GM19099 (cell line): ENCODE measurements at regions not wholly inside any gene's neighbourhood (a gene's known extent, or its start where the extent isn't known, plus 50 kb on each side); places are given as distances from the start of the nearest gene placed in this dataset.

Source experiments
- POLR2A ChIP-seq: IDR thresholded peaks from 3 replicates; pipeline ENCODE4 v1.6.1; 2011; ENCODE audit warnings: low read depth; ENCODE audit not compliant: insufficient read length; ENCODE audit errors: extremely low read depth

DNA sequence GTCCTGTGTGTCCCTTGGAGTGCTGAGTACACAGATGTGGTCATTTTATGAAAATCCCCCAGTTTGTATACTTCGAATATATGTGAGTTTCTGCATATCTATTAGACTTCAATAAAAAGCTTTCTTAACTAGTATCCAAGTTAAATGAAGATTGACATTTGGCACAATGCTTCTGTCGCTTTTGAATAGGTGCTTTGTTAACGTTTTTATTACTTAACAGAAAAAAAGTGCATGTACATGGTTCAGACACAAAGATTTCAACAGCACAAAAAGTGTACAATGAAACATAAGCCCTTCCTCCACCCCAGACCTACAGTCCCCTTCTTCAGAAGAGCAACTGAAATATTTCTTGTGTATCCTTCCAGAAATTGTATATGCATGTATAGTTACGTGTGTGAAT, 427.4 kb upstream of the PROK2 start:
- TF ChIP-seq POLR2A: no peak

DNA sequence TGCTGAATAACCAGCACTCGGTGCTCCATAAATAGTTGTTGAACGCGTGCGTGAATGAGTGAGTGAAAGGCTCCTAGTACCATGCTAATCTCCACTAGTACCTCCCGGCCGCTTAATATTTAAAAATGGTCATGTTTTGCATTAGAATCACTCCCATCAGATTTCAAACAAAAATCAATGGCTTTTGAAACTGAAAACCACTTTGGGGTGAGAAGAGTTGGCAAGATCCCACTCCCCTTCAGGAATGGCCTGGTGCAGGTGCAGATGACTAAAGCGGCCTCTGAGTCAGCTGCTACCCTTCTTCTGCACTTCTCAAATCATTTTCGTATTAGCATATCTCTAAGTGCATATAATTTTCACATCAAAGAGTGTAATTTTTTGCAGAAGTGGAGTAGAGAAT, 425.3 kb upstream of the PROK2 start:
- TF ChIP-seq POLR2A: no peak

DNA sequence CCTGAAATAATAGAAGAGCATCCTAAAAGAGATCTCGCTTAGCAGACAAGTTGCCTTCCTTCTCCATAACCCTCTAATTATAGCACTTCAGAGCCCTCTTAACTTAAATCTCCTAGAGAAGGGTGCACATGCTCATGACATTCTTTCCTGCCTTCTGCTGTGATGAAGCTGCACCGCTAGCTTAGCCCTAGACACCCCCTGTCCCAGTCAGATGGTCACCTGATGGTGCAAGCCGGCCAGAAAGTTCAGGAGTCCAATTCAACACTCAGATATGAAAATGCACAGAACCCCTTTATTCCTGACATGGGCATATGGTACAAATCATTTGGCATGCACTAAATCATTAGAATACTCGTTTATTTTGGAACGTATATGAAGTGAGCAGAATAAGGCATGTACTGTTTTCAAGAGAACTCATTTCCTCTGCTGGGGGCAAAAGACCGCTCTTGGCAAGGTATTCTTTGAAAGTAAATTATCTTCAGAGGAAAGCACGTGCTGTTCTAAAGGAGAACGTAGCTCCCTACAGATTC, 420.4 kb upstream of the PROK2 start:
- no peak for TF ChIP-seq POLR2A

DNA sequence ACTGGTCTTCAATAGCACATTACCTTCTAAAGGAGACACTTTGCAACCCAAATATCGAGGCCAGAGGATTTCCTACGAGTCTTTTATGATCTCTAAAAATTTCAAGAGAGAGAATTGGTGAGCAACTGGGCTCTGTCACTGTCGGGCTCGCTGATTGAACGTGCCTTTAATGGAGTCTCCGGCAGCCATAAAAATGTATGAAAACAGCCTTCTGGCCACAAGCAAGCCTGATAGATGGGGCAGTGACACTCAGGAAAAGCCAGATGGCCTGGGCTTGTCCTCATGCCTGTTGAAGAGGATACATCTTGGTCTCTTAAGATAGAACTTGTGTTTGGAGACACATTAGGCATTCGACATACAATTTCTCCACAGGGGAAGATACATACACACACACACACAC, 419.5 kb upstream of the PROK2 start:
- TF ChIP-seq POLR2A: no peak

DNA sequence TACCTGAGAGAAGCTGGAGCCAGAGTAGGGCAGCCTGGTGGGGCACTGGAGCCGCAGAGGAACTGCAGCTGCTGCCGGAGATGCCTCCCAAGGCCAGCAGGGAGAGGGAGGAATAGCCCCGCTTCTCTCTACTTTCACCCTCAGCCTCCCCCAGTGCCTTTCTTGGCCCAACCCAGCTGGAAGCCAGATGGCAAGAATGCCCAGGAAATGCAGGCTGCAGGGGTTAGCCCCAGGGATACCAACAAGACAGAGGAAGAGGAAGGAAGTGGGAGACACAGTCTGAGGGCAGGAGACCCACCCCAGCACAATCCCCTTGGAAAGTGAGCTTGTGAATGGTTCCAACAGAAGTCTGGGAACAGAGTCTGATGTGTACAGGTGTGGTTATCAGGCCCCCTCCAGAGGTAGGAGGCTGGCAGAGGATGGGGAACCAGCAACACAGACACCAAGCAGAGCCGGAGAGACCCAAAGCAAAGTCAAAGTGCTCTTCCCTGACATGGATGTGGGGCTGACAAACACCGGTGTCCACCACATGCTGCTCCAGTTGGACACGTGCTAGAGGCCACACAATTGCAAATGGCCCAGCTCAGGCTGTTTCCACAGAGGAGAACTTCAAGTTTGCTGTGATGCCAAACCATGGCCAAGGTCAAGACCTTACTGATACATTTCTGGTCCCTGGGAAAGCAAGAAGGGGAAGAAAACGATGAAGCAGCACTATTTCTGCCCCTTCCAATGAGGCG, 418.8 kb upstream of the PROK2 start:
- TF ChIP-seq POLR2A: no peak

DNA sequence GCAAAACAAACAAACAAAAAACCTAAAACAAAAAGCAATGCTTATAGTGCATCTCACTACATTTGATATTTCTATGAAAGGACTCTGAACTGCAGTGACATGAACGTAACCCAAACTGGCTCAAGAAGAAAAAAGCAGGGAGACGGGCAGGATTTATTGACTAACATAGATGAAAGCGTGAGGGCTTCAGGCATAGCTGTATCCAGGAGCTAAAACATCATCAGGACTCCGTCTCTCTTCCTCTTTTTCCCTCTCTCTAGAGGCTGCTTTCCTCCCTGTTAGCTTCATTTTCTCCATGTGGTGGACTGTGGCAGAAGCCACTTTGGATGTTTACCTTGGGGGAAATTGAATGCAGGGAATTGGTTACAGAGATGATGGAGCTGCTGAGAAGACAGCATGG, 418.2 kb upstream of the PROK2 start:
- TF ChIP-seq POLR2A: no peak

DNA sequence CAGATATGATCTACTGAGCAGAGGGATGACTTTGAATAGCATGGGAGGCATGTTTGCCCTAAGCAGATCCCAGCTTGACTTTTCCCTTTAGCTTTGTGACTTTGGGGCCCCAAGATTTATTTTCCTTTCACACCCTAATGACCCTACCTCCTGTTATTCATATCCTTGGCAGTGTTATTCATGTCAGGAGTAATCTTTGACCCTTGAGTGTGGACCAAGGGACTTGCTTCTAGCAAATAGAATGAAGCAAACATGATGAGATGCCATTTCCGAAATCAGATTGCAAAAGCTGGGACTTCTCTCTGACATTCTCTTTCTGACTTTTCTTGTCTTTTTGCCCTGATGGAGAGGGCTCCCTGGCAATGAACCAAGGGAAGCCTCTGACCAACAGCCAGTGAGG, 415.4 kb upstream of the PROK2 start:
- TF ChIP-seq POLR2A: no peak

DNA sequence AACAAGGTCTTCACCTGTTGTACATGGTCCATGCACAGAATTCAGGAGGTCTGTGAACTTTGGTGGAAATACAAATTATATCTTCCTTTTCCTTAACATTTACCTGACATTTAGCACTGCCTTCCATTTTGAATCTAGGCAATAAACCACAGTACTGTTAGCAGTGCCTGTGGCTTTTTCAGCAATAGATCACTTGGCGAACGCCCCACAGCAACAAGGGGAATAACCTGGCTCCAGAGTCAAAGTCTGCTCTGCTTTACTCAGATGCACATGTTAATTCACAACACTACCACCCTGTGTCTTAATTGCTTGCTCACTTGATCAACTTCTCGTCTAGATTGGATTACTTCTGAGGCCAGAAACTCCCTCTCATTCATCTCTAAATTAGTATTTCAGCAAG, 414.6 kb upstream of the PROK2 start:
- no peak for TF ChIP-seq POLR2A

DNA sequence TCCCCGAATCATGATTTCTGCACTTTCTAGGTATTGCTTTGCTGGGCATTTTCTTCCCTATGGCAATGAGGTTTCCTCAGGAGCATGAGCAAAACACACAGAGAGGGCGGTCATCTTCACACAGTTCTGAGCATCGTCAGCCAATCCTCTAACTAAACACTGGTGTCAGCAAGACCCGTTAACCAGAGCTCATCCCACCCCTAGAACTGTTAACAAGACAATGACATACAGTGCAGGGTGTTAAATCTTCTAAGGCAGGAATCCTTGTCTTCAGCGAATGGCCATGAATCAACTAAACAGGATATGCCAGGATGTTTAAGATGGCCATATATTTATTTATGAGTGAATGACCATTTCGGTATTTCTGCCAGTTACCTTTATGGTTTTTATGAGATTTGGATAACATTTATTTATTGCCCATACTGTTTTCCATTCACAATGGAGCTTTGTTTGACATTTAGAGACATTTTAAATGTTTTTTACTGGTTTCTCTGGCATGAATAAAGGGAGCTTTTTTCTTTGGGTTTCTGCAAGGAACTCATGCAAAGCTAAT, 411.5 kb upstream of the PROK2 start:
- TF ChIP-seq POLR2A: no peak

DNA sequence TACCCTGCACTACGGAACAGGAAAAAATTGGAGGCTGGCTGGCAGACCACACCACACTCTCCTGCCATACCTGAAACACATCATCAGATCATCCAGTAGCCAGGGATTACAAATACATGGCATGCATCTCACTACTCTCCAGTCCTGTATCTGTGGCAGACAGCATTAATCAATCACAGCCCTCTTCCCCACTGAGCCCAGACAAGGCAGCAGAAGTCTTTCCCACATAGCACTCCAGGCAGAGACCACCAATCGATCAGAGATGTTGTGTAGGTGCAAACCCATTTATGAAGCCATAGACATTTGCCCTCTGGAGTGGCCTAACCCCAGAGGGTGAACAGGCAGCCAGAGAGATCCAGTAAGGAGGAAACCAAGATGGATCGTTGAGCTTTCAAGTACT, 410.9 kb upstream of the PROK2 start:
- no peak for TF ChIP-seq POLR2A

DNA sequence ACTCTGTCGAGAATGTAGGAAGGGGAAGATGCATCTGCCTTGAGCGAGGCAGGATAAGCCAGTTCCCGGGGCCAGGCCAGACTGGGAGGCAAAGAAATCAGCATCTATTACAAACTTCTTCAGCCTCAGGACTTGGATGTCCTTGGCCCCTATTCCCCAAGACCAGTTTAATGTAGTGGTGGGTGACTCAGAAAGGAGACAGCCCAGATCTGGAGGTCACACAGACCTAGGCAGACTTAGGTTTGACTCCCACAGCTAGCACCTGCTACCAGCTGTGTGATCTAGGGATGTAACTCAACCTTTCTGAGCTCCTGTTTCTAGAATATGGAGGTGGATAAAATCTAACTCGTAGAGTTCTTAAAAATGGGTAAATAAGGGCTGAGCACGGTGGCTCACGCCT, 409.5 kb upstream of the PROK2 start:
- no peak for TF ChIP-seq POLR2A

DNA sequence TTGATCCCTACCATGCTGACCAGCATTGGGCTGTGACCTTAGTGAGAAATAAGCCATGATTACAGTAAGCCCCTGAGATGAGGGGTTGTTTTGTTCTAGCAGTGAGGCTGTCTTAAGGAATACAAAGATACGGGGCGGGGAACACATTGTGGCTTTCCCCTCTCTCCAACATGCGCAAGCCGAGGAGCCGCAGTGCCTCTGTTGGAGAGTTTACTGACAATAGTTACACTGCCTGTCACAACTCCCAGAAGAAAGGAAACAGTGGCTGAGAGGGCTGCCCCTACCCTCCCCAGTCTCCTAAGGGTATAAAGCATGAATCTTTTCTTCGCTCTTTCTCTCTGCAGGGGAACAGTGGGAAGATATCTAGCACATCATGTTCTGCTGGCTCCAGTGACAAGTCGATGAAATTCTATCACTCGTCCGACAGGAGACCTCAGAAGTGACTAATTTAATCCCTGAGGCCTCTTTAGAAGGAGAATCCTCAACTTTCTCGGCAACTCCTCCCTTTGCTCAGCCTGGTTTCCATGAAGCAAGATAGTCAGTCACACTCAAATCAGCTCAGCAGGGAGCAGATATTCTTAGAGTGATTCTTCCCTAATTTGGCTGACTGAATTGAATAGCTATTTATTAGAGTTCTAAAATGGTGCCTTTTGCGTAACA, 409.0 kb upstream of the PROK2 start:
- TF ChIP-seq POLR2A: no peak

DNA sequence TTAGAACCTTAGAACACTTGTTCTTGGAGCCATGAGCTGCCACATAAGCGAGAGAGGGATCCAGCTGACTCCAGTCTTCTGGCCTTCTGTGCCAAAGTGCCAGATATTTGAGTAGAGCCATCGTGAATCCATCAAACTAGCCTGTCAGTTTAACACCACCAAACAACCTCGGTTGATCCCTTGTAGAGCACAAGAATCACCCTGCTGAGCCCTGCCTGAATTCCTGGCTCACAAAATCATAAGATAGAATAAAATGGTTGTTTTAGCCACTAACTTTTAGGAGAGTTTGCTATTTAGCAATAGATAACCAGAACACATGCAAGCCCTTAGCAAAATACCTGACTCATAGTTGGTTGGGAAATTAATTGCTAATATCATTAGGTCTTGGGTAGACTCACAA, 407.6 kb upstream of the PROK2 start:
- TF ChIP-seq POLR2A: no peak

DNA sequence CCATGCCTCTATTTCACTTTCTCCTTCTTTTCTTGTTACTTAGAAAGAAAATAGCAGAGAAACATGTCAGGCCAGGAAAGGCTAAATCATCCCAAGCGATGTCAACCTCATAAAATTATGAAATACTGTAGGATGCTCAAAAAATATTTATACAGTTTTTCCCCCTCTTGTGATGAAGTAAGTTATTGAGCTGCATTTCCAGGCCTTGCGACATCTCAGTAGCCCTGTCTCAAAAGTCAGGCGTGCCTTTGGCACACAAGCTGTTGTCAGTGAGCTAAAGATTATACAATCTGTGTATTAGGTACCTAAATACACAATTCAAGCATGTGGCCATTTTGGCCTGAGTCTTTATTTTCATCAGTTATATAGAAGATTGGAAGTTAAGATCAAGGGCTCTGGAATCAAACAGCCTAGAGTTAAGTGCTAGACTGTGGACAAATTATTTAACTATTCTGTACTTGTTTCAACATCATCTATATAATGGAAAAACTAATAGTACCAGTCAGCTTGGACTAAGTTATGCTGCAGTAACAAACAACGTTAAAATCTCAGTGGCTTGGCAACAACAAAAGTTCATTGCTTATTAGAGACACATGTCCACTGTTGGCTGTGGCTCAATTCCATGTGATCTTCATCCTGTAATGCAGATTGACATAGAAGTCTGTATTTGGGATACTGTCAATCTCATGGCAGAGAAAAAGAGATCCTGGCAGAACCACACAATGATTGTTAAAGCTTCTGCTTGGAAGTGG, 406.4 kb upstream of the PROK2 start:
- no peak for TF ChIP-seq POLR2A

DNA sequence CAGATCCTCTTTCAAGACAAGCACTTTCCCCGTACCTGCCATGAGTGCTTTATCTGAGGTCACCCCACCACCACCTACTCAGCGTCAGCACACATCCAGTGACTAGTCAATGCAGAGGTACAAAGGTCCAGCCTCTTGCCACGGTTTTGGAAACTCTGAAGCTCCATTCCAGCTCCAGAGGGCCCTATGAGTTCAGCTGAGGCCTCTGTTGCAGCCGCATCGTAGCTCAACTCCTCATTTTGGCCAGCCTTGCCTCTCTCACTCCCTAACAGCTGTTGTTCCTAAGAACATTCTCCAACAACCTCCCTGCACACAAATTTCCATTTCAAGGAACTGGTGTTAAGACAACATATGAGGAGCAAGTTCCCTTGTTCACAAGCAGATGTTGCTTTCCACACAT, 405.1 kb upstream of the PROK2 start:
- no peak for TF ChIP-seq POLR2A

DNA sequence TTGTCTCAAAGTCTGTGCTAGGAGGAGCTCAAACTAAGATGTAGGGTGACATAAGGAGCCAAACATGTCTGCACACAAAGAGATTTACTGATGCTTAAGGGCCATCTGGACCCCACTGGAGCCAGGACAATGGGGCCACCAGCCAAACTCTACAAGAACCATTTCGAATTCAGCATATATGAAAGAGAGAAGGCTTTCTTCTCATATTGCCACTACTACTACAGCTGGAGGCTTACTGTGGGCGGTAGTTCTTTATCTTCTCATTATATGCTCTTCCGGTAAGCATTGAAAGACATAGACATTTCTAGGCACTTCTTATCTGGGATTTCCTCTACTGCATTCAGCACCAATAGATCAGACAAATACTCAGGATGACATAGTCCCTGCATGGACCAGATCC, 404.4 kb upstream of the PROK2 start:
- no peak for TF ChIP-seq POLR2A

DNA sequence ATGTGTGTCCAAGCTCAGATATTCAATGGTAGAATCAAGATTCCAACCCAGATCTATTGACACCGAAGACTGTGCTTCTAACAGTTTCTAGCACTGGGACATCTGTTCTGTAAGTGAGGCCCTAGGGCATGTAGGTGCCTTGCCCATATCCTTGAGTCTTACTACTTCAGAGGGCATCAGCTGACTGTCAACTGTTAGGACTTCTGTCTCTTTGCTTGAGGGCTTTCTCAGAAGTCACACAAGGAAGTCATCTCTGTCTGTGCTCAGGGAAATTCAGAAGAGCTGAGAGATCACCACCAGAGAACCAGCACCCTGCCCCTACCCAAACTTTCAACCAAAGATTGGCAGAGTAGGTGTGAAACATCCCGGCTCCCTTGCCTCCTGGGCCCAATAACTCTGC, 403.6 kb upstream of the PROK2 start:
- no peak for TF ChIP-seq POLR2A
